IMR-90 (cell line): ENCODE measurements at regions not wholly inside any gene's neighbourhood (a gene's known extent, or its start where the extent isn't known, plus 50 kb on each side); places are given as distances from the start of the nearest gene placed in this dataset.

Experiments used
- RFX5 ChIP-seq: IDR thresholded peaks from 2 replicates; pipeline ENCODE4 v1.8.0; 2012; ENCODE audit warnings: low read depth, mild to moderate bottlenecking, low read length, moderate library complexity
- TF ChIP-seq, protein P1 (sequence below): conservative IDR thresholded peaks from 2 replicates; pipeline ENCODE4 v1.5.1; 2012; ENCODE audit warnings: mild to moderate bottlenecking, low read depth, low read length, improper control_type of control experiment

DNA sequence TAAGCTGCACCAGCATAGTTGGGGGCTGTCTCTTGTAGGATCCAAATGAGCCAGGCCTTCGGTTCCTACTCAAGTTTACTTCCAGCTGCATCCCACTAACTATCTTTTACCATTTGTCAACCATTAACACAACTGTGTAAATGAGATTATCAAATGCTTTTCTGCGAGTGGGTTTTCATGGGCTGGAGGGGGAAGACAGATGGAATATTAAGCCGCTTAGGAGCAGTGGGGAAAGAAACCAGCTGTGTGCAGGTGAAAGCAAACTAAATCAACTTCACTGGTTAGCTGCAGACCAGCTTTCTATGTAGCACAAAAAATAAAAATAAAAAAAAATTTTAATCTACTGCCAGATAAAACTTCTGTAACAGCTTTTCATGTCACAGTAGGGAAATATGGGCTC is 100.8 kb upstream of the FOXN2 start:
- TF ChIP-seq, protein P1, sequence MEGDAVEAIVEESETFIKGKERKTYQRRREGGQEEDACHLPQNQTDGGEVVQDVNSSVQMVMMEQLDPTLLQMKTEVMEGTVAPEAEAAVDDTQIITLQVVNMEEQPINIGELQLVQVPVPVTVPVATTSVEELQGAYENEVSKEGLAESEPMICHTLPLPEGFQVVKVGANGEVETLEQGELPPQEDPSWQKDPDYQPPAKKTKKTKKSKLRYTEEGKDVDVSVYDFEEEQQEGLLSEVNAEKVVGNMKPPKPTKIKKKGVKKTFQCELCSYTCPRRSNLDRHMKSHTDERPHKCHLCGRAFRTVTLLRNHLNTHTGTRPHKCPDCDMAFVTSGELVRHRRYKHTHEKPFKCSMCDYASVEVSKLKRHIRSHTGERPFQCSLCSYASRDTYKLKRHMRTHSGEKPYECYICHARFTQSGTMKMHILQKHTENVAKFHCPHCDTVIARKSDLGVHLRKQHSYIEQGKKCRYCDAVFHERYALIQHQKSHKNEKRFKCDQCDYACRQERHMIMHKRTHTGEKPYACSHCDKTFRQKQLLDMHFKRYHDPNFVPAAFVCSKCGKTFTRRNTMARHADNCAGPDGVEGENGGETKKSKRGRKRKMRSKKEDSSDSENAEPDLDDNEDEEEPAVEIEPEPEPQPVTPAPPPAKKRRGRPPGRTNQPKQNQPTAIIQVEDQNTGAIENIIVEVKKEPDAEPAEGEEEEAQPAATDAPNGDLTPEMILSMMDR = no peak
- no peak for TF ChIP-seq RFX5
